ENCODE measurements at regions not wholly inside any gene's neighbourhood (a gene's known extent, or its start where the extent isn't known, plus 50 kb on each side); places are given as distances from the start of the nearest gene placed in this dataset.
A peak's percentile ranks its signal among the peaks of the same experiment; 100 is the strongest.

GRCh38 chr11:103010891-103011290, 55.4 kb upstream of the MMP13 start:
- no peak for DNase-seq (ENCODE audit: low read depth, low spot score)
- H3K27ac ChIP-seq, result no peak overlapping the region

- peak; percentile 34 for DNase-seq (ENCODE audit: low read depth, low spot score)
- no peak overlapping the region for H3K27ac ChIP-seq
Measured at GRCh38 chr11:103007521-103007920, 52.0 kb upstream of the MMP13 start.

All from epithelial cell of prostate (primary cell).